DOHH2 (cell line): ENCODE measurements at regions not wholly inside any gene's neighbourhood (a gene's known extent, or its start where the extent isn't known, plus 50 kb on each side); places are given as distances from the start of the nearest gene placed in this dataset.

Experiments
- EZH2phosphoT487 ChIP-seq: fragments of 200-600 bp; sonication (generic); IDR thresholded peaks from 2 replicates; pipeline ENCODE4 v1.6.1; 2017; ENCODE audit warnings: borderline replicate concordance, mild to moderate bottlenecking, antibody characterized with exemption, low read length, moderate library complexity, mixed read lengths
- TF ChIP-seq, protein P1 (sequence below): fragments of 200-600 bp; sonication (generic); IDR thresholded peaks from one replicate; pipeline ENCODE4 v1.5.1; 2014; ENCODE audit warnings: antibody characterized with exemption, mild to moderate bottlenecking, low read depth, low read length; ENCODE audit not compliant: poor library complexity, severe bottlenecking

DNA sequence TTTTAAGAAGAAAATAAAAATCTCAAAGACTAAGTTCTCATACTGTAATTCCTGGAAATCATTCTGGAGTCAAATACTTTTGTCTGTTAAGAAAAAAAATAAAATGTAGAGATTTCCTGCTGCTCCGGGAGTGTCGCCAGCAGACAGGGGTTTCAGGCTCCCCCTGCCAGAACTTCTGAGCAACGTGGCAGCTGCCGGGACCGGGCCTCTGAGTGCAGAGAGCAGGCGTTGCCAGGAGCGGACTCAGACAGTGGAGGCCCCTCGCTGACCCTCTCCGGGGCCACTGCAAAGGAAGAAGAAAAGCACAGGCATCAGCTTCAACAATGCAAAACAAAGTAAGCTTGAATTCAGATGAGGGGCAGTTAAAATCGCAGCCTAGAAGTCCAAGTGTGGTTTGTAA lies 95.5 kb downstream of the THBS2 start:
- TF ChIP-seq, protein P1, sequence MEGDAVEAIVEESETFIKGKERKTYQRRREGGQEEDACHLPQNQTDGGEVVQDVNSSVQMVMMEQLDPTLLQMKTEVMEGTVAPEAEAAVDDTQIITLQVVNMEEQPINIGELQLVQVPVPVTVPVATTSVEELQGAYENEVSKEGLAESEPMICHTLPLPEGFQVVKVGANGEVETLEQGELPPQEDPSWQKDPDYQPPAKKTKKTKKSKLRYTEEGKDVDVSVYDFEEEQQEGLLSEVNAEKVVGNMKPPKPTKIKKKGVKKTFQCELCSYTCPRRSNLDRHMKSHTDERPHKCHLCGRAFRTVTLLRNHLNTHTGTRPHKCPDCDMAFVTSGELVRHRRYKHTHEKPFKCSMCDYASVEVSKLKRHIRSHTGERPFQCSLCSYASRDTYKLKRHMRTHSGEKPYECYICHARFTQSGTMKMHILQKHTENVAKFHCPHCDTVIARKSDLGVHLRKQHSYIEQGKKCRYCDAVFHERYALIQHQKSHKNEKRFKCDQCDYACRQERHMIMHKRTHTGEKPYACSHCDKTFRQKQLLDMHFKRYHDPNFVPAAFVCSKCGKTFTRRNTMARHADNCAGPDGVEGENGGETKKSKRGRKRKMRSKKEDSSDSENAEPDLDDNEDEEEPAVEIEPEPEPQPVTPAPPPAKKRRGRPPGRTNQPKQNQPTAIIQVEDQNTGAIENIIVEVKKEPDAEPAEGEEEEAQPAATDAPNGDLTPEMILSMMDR = no peak
- TF ChIP-seq EZH2phosphoT487 = no peak
